Ishikawa (cell line): ENCODE measurements at regions not wholly inside any gene's neighbourhood (a gene's known extent, or its start where the extent isn't known, plus 50 kb on each side); places are given as distances from the start of the nearest gene placed in this dataset.

Experiments used
- CEBPB ChIP-seq: IDR thresholded peaks from 2 replicates; pipeline ENCODE4 v1.6.1; 2012
- CREB1 ChIP-seq: IDR thresholded peaks from 2 replicates; pipeline ENCODE4 v1.6.1; 2012; ENCODE audit warnings: low read depth
- EGR1 ChIP-seq: IDR thresholded peaks from 2 replicates; pipeline ENCODE4 v1.6.1; 2012
- EP300 ChIP-seq: IDR thresholded peaks from 2 replicates; pipeline ENCODE4 v1.6.1; 2012; ENCODE audit warnings: borderline replicate concordance
- FOXM1 ChIP-seq: IDR thresholded peaks from 2 replicates; pipeline ENCODE4 v1.6.1; 2012; ENCODE audit warnings: low read depth, borderline replicate concordance
- NFIC ChIP-seq: IDR thresholded peaks from 2 replicates; pipeline ENCODE4 v1.6.1; 2012
- RAD21 ChIP-seq: IDR thresholded peaks from 2 replicates; pipeline ENCODE4 v1.6.1; 2012; ENCODE audit warnings: low read depth
- REST ChIP-seq: IDR thresholded peaks from 2 replicates; pipeline ENCODE4 v1.6.1; 2012; ENCODE audit warnings: low read depth, mild to moderate bottlenecking
- TCF12 ChIP-seq: IDR thresholded peaks from 2 replicates; pipeline ENCODE4 v1.6.1; 2012; ENCODE audit warnings: low read depth
- ZBTB7A ChIP-seq: IDR thresholded peaks from 2 replicates; pipeline ENCODE4 v1.6.1; 2012; ENCODE audit warnings: low read depth
- TF ChIP-seq, protein P1 (sequence below): IDR thresholded peaks from 2 replicates; pipeline ENCODE4 v1.6.1; 2012
- TF ChIP-seq, protein P2 (sequence below): IDR thresholded peaks from 2 replicates; pipeline ENCODE4 v1.6.1; 2012

GRCh38 chr3:24830230-24831152 lies 335.8 kb upstream of the THRB start:
- TF ChIP-seq, protein P1, sequence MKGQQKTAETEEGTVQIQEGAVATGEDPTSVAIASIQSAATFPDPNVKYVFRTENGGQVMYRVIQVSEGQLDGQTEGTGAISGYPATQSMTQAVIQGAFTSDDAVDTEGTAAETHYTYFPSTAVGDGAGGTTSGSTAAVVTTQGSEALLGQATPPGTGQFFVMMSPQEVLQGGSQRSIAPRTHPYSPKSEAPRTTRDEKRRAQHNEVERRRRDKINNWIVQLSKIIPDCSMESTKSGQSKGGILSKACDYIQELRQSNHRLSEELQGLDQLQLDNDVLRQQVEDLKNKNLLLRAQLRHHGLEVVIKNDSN, result no peak
- no peak for TF ChIP-seq RAD21
- no peak for TF ChIP-seq TCF12
- TF ChIP-seq, protein P2, sequence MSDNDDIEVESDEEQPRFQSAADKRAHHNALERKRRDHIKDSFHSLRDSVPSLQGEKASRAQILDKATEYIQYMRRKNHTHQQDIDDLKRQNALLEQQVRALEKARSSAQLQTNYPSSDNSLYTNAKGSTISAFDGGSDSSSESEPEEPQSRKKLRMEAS, result no peak
- TF ChIP-seq EP300, result no peak
- TF ChIP-seq CEBPB, result no peak
- TF ChIP-seq FOXM1, result no peak
- no peak for TF ChIP-seq REST
- no peak for TF ChIP-seq NFIC
- TF ChIP-seq ZBTB7A, result no peak
- no peak for TF ChIP-seq EGR1
- no peak for TF ChIP-seq CREB1
